Osteocyte (in vitro differentiated cells): ENCODE measurements at regions not wholly inside any gene's neighbourhood (a gene's known extent, or its start where the extent isn't known, plus 50 kb on each side); places are given as distances from the start of the nearest gene placed in this dataset.

Source experiments
- DNase-seq: peaks from one replicate; pipeline ENCODE4 v3.0.0; 2021; ENCODE audit warnings: mixed read lengths; ENCODE audit not compliant: unreplicated experiment; ENCODE audit errors: extremely low spot score
- H3K27ac Mint-ChIP-seq: one replicate; pipeline ENCODE4 v1.8.0; 2021; ENCODE audit warnings: mild to moderate bottlenecking, mixed read lengths; ENCODE audit not compliant: unreplicated experiment
- H3K27me3 Mint-ChIP-seq: one replicate; pipeline ENCODE4 v1.8.0; 2021; ENCODE audit warnings: mixed read lengths; ENCODE audit not compliant: unreplicated experiment
- H3K36me3 Mint-ChIP-seq: one replicate; pipeline ENCODE4 v1.8.0; 2021; ENCODE audit warnings: mixed read lengths; ENCODE audit not compliant: unreplicated experiment
- H3K4me1 Mint-ChIP-seq: one replicate; pipeline ENCODE4 v1.8.0; 2021; ENCODE audit warnings: mixed read lengths; ENCODE audit not compliant: unreplicated experiment
- H3K4me3 Mint-ChIP-seq: one replicate; pipeline ENCODE4 v1.8.0; 2021; ENCODE audit warnings: mild to moderate bottlenecking, moderate library complexity, mixed read lengths; ENCODE audit not compliant: unreplicated experiment
- H3K9me3 Mint-ChIP-seq: one replicate; pipeline ENCODE4 v1.8.0; 2021; ENCODE audit warnings: mixed read lengths; ENCODE audit not compliant: unreplicated experiment
- CTCF ChIP-seq: fragments of 200-600 bp; sonication (generic); IDR thresholded peaks from 2 replicates; pipeline ENCODE4 v1.5.0; 2021; ENCODE audit warnings: antibody characterized with exemption, mild to moderate bottlenecking, moderate library complexity

- Mint-ChIP-seq H3K4me1 (no peaks in the 10 kb centered on the region), H3K9me3 (peaks cover 18% of the 10 kb centered on the region), H3K4me3 (no peak overlapping the region), H3K36me3 (no peaks in the 10 kb centered on the region), H3K27ac (no peak overlapping the region), H3K27me3 (no peaks in the 10 kb centered on the region)
- TF ChIP-seq CTCF = no peak
- no peak for DNase-seq
Measured at GRCh38 chr5:156093024-156093423, 233.9 kb upstream of the SGCD start.

GRCh38 chr5:156094001-156094400 is 233.0 kb upstream of the SGCD start:
- no peak for TF ChIP-seq CTCF
- no peak for DNase-seq
- no peaks in the 10 kb centered on the region for H3K27me3 Mint-ChIP-seq
- no peak overlapping the region for H3K4me3 Mint-ChIP-seq
- peaks cover 14% of the 10 kb centered on the region for H3K9me3 Mint-ChIP-seq
- no peaks in the 10 kb centered on the region for H3K36me3 Mint-ChIP-seq
- H3K4me1 Mint-ChIP-seq = no peaks in the 10 kb centered on the region
- no peak overlapping the region for H3K27ac Mint-ChIP-seq

GRCh38 chr5:156095709-156096241 is 231.2 kb upstream of the SGCD start:
- Mint-ChIP-seq H3K27ac (no peak overlapping the region), H3K9me3 (peaks cover 2% of the 10 kb centered on the region), H3K36me3 (no peaks in the 10 kb centered on the region), H3K4me1 (no peaks in the 10 kb centered on the region), H3K4me3 (no peak overlapping the region), H3K27me3 (no peaks in the 10 kb centered on the region)
- DNase-seq = no peak
- TF ChIP-seq CTCF = no peak

- H3K9me3 Mint-ChIP-seq = no peaks in the 10 kb centered on the region
- H3K36me3 Mint-ChIP-seq = no peaks in the 10 kb centered on the region
- H3K4me1 Mint-ChIP-seq = no peaks in the 10 kb centered on the region
- no peak for TF ChIP-seq CTCF
- H3K27ac Mint-ChIP-seq = no peak overlapping the region
- no peak overlapping the region for H3K4me3 Mint-ChIP-seq
- DNase-seq = no peak
- no peaks in the 10 kb centered on the region for H3K27me3 Mint-ChIP-seq
Measured at GRCh38 chr5:156096259-156096658, 230.7 kb upstream of the SGCD start.

GRCh38 chr5:156103155-156103885 is 223.6 kb upstream of the SGCD start:
- no peak for TF ChIP-seq CTCF
- no peak for DNase-seq
- no peaks in the 10 kb centered on the region for H3K9me3 Mint-ChIP-seq
- no peak overlapping the region for H3K4me3 Mint-ChIP-seq
- H3K27me3 Mint-ChIP-seq = no peaks in the 10 kb centered on the region
- no peak overlapping the region for H3K27ac Mint-ChIP-seq
- H3K4me1 Mint-ChIP-seq = no peaks in the 10 kb centered on the region
- H3K36me3 Mint-ChIP-seq = no peaks in the 10 kb centered on the region
